Astrocyte (in vitro differentiated cells and primary cell): ENCODE measurements at regions not wholly inside any gene's neighbourhood (a gene's known extent, or its start where the extent isn't known, plus 50 kb on each side); places are given as distances from the start of the nearest gene placed in this dataset.

Source experiments
- CTCF ChIP-seq: IDR thresholded peaks from 2 replicates; pipeline ENCODE4 v1.5.1; 2011; ENCODE audit warnings: low read depth, mild to moderate bottlenecking, inconsistent platforms, low read length, moderate library complexity; ENCODE audit not compliant: insufficient read depth
- EZH2 ChIP-seq: IDR thresholded peaks from 2 replicates; pipeline ENCODE4 v1.6.1; 2012; ENCODE audit warnings: mild to moderate bottlenecking, low read length, inconsistent platforms; ENCODE audit not compliant: insufficient read depth

DNA sequence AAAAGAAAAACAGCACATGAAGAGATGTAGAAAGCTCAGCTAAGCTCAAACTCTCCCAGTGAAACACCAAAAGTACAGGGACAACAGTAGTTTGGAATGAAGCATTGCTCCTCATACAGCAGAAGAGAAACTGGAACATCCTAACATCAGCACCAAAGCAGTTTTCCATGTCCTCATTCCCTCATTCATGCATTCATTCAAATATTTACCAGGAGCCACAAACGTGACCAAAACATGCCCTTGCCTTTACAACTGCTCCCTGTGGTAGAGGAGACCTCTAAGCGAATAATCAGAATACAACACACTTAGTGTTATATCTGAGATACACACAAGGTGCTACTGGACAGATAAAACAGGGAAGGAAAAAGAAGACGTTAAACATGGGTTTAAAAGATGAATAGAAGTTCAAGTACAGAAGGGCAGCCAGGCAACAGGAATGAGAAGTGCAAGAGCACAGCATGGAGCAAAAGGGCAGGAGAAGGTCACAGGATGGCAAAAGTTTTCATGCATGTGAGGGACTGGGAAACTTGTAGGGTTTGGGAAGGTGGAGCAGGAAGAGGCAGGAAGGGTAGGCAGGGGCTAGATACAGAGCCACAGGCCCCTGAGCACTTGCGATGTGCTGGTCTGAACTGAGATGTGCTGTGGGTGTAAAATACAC is 58.5 kb upstream of the LMCD1 start:
- no peak for TF ChIP-seq CTCF
- no peak for TF ChIP-seq EZH2
